ENCODE measurements at regions not wholly inside any gene's neighbourhood (a gene's known extent, or its start where the extent isn't known, plus 50 kb on each side); places are given as distances from the start of the nearest gene placed in this dataset.
"Not testable (repeated sequence)": the region's sequence is repeated elsewhere in the genome, so short reads cannot be mapped to it uniquely, and the experiment has no call there.

- no peak for DNase-seq (ENCODE audit: low spot score)
These were observed 147.7 kb downstream of the COG6 start for GRCh38 chr13:39803156-39803555.

- no peak for DNase-seq (ENCODE audit: low spot score)
These were observed 148.4 kb downstream of the COG6 start for GRCh38 chr13:39803851-39804250.

GRCh38 chr13:39804332-39805210, 149.1 kb downstream of the COG6 start:
- DNase-seq (ENCODE audit: low spot score) = no peak

- no peak for DNase-seq (ENCODE audit: low spot score)
These were observed 154.0 kb downstream of the COG6 start for GRCh38 chr13:39809466-39809865.

- no peak for DNase-seq (ENCODE audit: low spot score)
These were observed 154.8 kb downstream of the COG6 start for GRCh38 chr13:39810091-39810877.

GRCh38 chr13:39811051-39811450, 155.6 kb downstream of the COG6 start:
- DNase-seq (ENCODE audit: low spot score) = no peak

GRCh38 chr13:39811696-39812095, 156.2 kb downstream of the COG6 start:
- DNase-seq (ENCODE audit: low spot score) = no peak

GRCh38 chr13:39815345-39816111, 160.1 kb downstream of the COG6 start:
- DNase-seq (ENCODE audit: low spot score) = no peak

GRCh38 chr13:39816936-39817335, 161.5 kb downstream of the COG6 start:
- DNase-seq (ENCODE audit: low spot score) = no peak

- DNase-seq (ENCODE audit: low spot score) = no peak
These were observed 163.5 kb downstream of the COG6 start for GRCh38 chr13:39818953-39819352.

GRCh38 chr13:39820606-39821005, 165.1 kb downstream of the COG6 start:
- no peak for DNase-seq (ENCODE audit: low spot score)

- DNase-seq (ENCODE audit: low spot score) = no peak
These were observed 166.5 kb downstream of the COG6 start for GRCh38 chr13:39821977-39822376.

GRCh38 chr13:39822437-39822836, 167.0 kb downstream of the COG6 start:
- DNase-seq (ENCODE audit: low spot score) = no peak

- no peak for DNase-seq (ENCODE audit: low spot score)
These were observed 167.7 kb downstream of the COG6 start for GRCh38 chr13:39823063-39823713.

GRCh38 chr13:39825886-39826285, 170.4 kb downstream of the COG6 start:
- no peak for DNase-seq (ENCODE audit: low spot score)

- DNase-seq (ENCODE audit: low spot score) = no peak
These were observed 179.8 kb downstream of the COG6 start for GRCh38 chr13:39835253-39835652.

- DNase-seq (ENCODE audit: low spot score) = no peak
These were observed 180.6 kb downstream of the COG6 start for GRCh38 chr13:39836038-39836437.

GRCh38 chr13:39837866-39838265, 182.4 kb downstream of the COG6 start:
- DNase-seq (ENCODE audit: low spot score) = not testable (repeated sequence)

- no peak for DNase-seq (ENCODE audit: low spot score)
These were observed 184.7 kb downstream of the COG6 start for GRCh38 chr13:39840201-39840600.

- no peak for DNase-seq (ENCODE audit: low spot score)
These were observed 191.9 kb downstream of the COG6 start for GRCh38 chr13:39847336-39847735.

- no peak for DNase-seq (ENCODE audit: low spot score)
These were observed 199.8 kb downstream of the COG6 start for GRCh38 chr13:39855236-39855635.

- no peak for DNase-seq (ENCODE audit: low spot score)
These were observed 201.3 kb downstream of the COG6 start for GRCh38 chr13:39856714-39857113.
